Activated CD8-positive, alpha-beta T cell treated with anti-CD3 and anti-CD28 coated beads for 36 hours (primary cell): ENCODE measurements at regions not wholly inside any gene's neighbourhood (a gene's known extent, or its start where the extent isn't known, plus 50 kb on each side); places are given as distances from the start of the nearest gene placed in this dataset.

Source experiments
- ATAC-seq: fragments of 200-7000 bp; cut with Tn5 transposase; one replicate; pipeline ENCODE4 v1.10.0; 2021; ENCODE audit warnings: mild to moderate bottlenecking, moderate library complexity
- CTCF ChIA-PET: fragments of 350-600 bp; sonication (Branson Sonifier 250); formaldehyde crosslinking; loops from one replicate; lab custom pipeline; 2021; ENCODE audit warnings: antibody characterized with exemption; lab: Charles Lee
- POLR2A ChIA-PET: fragments of 350-600 bp; sonication (Branson Sonifier 250); formaldehyde crosslinking; loops from one replicate; lab custom pipeline; 2021; ENCODE audit warnings: antibody characterized with exemption; lab: Charles Lee
- DNase-seq: peaks from one replicate; pipeline ENCODE4 v3.0.0-alpha.2; 2020
- H3K27ac Mint-ChIP-seq: one replicate; pipeline ENCODE4 v1.8.0; 2021; ENCODE audit warnings: mild to moderate bottlenecking, mixed read lengths
- H3K27me3 Mint-ChIP-seq: one replicate; pipeline ENCODE4 v1.8.0; 2021; ENCODE audit warnings: mixed read lengths
- H3K36me3 Mint-ChIP-seq: one replicate; pipeline ENCODE4 v1.8.0; 2021; ENCODE audit warnings: low read depth, mixed read lengths
- H3K4me1 Mint-ChIP-seq: one replicate; pipeline ENCODE4 v1.8.0; 2021; ENCODE audit warnings: low read depth, mixed read lengths
- H3K4me3 Mint-ChIP-seq: one replicate; pipeline ENCODE4 v1.8.0; 2021; ENCODE audit warnings: mild to moderate bottlenecking, moderate library complexity, mixed read lengths
- H3K9me3 Mint-ChIP-seq: one replicate; pipeline ENCODE4 v1.8.0; 2021; ENCODE audit warnings: mixed read lengths
- intact Hi-C: fragments of 100-400 bp; cut with micrococcal nuclease; formaldehyde crosslinking; loops from one replicate; pipeline ENCODE4 v1.10.0; 2022
- TF ChIP-seq, protein P1 (sequence below): fragments of 200-600 bp; IDR thresholded peaks from one replicate; pipeline ENCODE4 v1.8.0; 2022; ENCODE audit warnings: antibody characterized with exemption, mild to moderate bottlenecking

DNA sequence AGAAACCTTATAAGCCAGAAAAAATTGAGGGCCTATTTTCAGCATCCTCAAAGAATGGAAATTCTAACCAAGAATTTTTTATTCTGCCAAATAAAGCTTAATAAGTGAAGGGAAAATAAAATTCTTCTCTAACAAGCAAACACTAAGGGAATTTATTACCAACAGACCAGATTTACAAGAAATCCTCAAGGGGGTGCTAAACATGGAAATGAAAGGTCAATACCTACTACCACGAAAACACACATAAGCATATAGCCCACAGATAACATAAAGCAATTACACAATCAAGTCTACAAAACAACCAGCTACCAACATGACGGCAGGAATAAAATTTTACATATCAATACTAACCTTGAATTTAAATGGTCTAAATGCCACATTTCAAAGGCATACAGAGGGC lies 883.5 kb downstream of the SI start:
- intact Hi-C loops: no loop called here
- ATAC-seq: no peak
- TF ChIP-seq, protein P1, sequence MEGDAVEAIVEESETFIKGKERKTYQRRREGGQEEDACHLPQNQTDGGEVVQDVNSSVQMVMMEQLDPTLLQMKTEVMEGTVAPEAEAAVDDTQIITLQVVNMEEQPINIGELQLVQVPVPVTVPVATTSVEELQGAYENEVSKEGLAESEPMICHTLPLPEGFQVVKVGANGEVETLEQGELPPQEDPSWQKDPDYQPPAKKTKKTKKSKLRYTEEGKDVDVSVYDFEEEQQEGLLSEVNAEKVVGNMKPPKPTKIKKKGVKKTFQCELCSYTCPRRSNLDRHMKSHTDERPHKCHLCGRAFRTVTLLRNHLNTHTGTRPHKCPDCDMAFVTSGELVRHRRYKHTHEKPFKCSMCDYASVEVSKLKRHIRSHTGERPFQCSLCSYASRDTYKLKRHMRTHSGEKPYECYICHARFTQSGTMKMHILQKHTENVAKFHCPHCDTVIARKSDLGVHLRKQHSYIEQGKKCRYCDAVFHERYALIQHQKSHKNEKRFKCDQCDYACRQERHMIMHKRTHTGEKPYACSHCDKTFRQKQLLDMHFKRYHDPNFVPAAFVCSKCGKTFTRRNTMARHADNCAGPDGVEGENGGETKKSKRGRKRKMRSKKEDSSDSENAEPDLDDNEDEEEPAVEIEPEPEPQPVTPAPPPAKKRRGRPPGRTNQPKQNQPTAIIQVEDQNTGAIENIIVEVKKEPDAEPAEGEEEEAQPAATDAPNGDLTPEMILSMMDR: no peak
- CTCF ChIA-PET: no interaction called here
- POLR2A ChIA-PET: no interaction called here
- Mint-ChIP-seq H3K9me3 (peaks cover 4% of the 10 kb centered on the region), H3K36me3 (no peaks in the 10 kb centered on the region), H3K4me1 (no peaks in the 10 kb centered on the region), H3K27me3 (no peaks in the 10 kb centered on the region), H3K27ac (no peak overlapping the region), H3K4me3 (no peak overlapping the region)
- DNase-seq: no peak

DNA sequence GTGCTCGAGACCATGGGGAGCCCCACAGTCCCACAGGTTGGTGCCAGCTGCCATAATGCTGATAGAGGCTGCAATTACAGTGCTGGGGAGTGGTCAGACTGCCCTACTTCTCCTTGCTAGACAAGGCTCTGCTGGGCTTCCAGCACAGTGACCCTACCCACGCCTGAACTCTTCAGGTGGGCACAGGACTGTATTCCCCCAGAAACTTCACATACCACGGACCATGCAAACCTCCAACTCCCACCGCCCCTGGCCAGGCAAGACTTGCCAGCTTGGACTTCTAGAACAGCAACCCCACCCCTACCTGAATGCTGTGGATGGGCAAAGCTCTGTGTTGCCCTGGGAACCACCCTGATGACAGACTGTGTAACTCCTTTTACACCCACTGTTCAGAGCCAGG lies 885.3 kb downstream of the SI start:
- no peaks in the 10 kb centered on the region for H3K36me3 Mint-ChIP-seq

DNA sequence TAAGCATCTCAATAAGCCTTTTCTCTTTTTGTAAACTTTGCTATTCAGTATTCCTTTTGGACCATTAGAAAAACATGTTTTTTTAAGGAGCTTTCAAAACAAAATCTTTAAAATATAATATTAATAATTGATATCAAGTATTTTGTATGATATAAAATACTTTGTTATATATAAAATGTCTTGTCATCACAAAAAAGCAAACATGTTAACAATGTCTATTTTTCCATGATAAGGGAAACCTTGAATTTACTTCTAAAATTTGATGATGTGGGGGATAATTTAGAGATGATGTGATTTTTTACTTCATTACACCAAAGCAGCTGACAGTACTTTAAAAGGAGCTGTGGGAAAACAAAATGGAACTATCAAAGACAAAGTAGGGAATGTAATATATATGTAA lies 887.7 kb downstream of the SI start:
- H3K36me3 Mint-ChIP-seq: no peaks in the 10 kb centered on the region
- CTCF ChIA-PET: no interaction called here
- ATAC-seq (no peak), DNase-seq (no peak)
- no peaks in the 10 kb centered on the region for H3K27me3 Mint-ChIP-seq
- no peaks in the 10 kb centered on the region for H3K4me1 Mint-ChIP-seq
- H3K4me3 Mint-ChIP-seq: no peak overlapping the region
- POLR2A ChIA-PET: no interaction called here
- intact Hi-C loops: no loop called here
- H3K27ac Mint-ChIP-seq: no peak overlapping the region
- H3K9me3 Mint-ChIP-seq: peaks cover 4% of the 10 kb centered on the region
- TF ChIP-seq, protein P1: no peak

More for the DNA sequence above, 885.3 kb downstream of the SI start:
- Mint-ChIP-seq H3K27ac (no peak overlapping the region), H3K27me3 (no peaks in the 10 kb centered on the region), H3K4me3 (no peak overlapping the region), H3K9me3 (peaks cover 4% of the 10 kb centered on the region), H3K4me1 (no peaks in the 10 kb centered on the region)
- ChIA-PET POLR2A (no interaction called here), CTCF (no interaction called here)
- ATAC-seq (no peak), DNase-seq (no peak)
- TF ChIP-seq, protein P1: no peak
- intact Hi-C loops: no loop called here

DNA sequence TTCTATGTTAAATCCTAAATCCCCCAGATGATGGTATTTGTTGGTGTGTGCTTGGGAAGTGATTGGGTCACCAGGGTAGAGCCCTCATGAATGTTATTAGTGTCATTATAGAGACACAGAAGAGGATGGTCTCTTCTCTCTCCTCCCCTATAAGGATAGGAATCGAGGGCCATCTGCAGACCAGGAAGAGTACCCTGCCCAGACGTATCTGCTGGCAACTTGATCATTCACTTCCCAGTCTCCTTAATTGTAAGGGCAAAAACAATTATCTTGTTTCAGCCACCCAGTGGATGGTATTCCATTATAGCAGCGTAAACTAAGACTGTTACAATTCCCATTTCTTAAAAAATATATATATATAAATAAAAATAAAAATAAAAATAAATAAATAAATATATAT lies 892.2 kb downstream of the SI start:
- CTCF ChIA-PET: no interaction called here
- Mint-ChIP-seq H3K9me3 (peaks cover 9% of the 10 kb centered on the region), H3K27ac (no peak overlapping the region), H3K27me3 (no peaks in the 10 kb centered on the region), H3K36me3 (no peaks in the 10 kb centered on the region), H3K4me3 (no peak overlapping the region), H3K4me1 (no peaks in the 10 kb centered on the region)
- POLR2A ChIA-PET: no interaction called here
- DNase-seq (no peak), ATAC-seq (no peak)
- intact Hi-C loops: no loop called here
- TF ChIP-seq, protein P1: no peak

DNA sequence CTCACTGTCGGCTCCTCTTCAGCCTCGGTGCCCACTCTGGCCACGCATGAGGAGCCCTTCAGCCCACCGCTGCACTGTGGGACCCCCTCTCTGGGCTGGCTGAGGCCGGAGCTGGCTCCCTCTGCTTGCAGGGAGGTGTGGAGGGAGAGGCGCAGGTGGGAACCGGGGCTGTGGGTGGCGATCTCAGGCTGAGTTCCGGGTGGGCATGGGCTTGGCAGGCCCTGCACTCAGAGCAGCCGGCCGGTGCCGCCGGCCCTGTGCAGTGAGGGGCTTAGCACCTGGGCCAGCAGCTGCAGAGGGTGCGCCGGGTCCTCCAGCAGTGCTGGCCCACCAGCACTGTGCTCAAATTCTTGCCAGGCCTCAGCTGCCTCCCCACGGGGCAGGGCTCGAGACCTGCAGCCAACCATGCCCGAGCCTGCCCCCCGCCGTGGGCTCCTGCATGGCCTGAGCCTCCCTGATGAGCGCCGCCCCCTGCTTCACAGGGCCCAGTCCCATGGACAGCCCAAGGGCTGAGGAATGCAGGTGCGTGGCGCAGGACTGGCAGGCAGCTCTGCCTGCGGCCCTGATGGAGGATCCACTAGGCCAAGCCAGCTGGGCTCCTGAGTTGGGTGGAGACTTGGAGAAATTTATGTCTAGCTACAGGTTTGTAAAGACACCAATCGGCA lies 899.1 kb downstream of the SI start:
- ChIA-PET CTCF (no interaction called here), POLR2A (no interaction called here)
- ATAC-seq (no peak), DNase-seq (no peak)
- Mint-ChIP-seq H3K36me3 (no peaks in the 10 kb centered on the region), H3K27me3 (no peaks in the 10 kb centered on the region), H3K27ac (no peak overlapping the region), H3K9me3 (peaks cover 13% of the 10 kb centered on the region), H3K4me1 (no peaks in the 10 kb centered on the region), H3K4me3 (no peak overlapping the region)
- TF ChIP-seq, protein P1: no peak
- intact Hi-C loops: no loop called here
